Activated naive CD8-positive, alpha-beta T cell treated with anti-CD3 and anti-CD28 coated beads, Interleukin-2, amount 50 U/mL, for 24 hours (primary cell): ENCODE measurements at regions not wholly inside any gene's neighbourhood (a gene's known extent, or its start where the extent isn't known, plus 50 kb on each side); places are given as distances from the start of the nearest gene placed in this dataset.
A peak's percentile ranks its signal among the peaks of the same experiment; 100 is the strongest.
"Not testable (repeated sequence)": the region's sequence is repeated elsewhere in the genome, so short reads cannot be mapped to it uniquely, and the experiment has no call there.

Experiments used
- ATAC-seq: fragments of 150-1000 bp; cut with Tn5 transposase; one replicate; pipeline ENCODE4 v1.10.0; 2021
- DNase-seq: peaks from one replicate; pipeline ENCODE4 v3.0.0; 2021
- H3K27ac Mint-ChIP-seq: one replicate; pipeline ENCODE4 v1.8.0; 2021; ENCODE audit warnings: mild to moderate bottlenecking, mixed read lengths
- H3K27me3 Mint-ChIP-seq: one replicate; pipeline ENCODE4 v1.8.0; 2021; ENCODE audit warnings: mixed read lengths
- H3K36me3 Mint-ChIP-seq: one replicate; pipeline ENCODE4 v1.8.0; 2021; ENCODE audit warnings: low read depth, mixed read lengths
- H3K4me1 Mint-ChIP-seq: one replicate; pipeline ENCODE4 v1.8.0; 2021; ENCODE audit warnings: mixed read lengths
- H3K4me3 Mint-ChIP-seq: one replicate; pipeline ENCODE4 v1.8.0; 2021; ENCODE audit warnings: mild to moderate bottlenecking, moderate library complexity, mixed read lengths
- H3K9me3 Mint-ChIP-seq: one replicate; pipeline ENCODE4 v1.8.0; 2021; ENCODE audit warnings: mixed read lengths

DNA sequence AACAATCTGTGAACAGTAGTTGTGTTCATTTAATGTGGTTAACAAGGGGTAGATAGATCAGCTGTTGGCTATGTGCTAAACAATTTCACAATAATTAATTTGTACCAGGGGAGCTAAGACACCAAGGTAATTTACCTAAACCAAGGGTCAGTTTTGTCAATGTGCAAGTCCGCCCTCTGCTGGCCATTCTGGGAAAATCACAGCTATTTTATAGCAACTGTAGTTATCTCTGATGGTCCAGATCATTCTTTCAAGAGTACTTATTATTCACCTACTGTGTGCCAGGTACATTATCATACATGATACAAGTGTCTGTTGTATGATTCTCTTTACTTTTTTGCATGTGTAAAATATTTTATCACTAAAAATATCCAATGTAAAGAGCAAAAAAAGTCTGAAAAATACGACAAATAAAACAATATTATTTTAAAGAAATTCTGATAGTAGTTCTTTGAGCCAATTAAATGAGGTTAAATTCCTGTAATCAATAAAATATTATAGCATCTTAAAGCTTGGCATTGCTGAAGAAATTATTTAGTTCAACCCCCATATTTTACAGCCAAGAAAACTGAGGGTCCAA lies 312.3 kb upstream of the FAM78B start:
- Mint-ChIP-seq H3K36me3 (no peaks in the 10 kb centered on the region), H3K9me3 (no peaks in the 10 kb centered on the region), H3K4me1 (no peaks in the 10 kb centered on the region), H3K4me3 (no peak overlapping the region), H3K27ac (no peak overlapping the region), H3K27me3 (no peaks in the 10 kb centered on the region)
- peak; percentile 63 for DNase-seq
- no peak for ATAC-seq

DNA sequence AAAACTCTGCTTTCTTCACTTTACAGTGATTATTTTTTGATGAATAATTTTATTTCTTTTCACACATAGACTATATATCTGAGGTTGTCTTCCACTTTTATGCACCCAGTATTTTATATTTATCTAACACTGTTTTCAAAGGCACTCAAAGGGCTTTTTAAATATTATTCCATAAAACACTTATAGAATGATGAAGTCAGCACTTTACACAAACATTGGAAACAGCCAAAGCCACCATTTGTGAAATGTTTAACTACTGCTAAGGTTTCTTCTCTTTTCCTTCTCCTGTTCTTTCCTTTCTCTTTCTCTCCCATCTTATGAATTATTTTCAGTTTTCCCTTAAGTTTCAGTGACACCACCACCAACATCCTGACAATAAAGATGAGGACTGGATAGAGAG lies 317.7 kb upstream of the FAM78B start:
- H3K4me3 Mint-ChIP-seq = no peak overlapping the region
- no peak overlapping the region for H3K27ac Mint-ChIP-seq
- ATAC-seq = no peak

DNA sequence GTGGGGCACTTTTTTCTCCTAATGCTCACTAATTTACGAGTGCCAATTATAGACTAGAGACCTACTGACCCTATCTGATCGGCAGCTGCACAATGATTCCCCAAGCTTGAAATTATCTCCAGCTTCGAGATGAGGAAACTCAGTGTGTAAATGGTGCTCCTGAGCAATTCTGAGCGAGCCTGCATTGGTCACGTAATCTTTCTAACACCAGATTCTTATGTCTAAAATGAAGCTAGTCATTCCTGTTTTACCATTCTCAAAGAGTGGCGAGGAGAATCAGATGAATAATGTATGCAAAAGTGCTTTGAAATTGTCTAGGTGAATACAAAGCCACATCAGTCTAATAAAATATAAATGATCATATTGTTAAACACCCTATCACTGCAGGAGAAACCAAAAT lies 318.1 kb upstream of the FAM78B start:
- Mint-ChIP-seq H3K4me1 (peaks cover 6% of the 10 kb centered on the region), H3K9me3 (no peaks in the 10 kb centered on the region), H3K27ac (no peak overlapping the region), H3K27me3 (no peaks in the 10 kb centered on the region), H3K36me3 (no peaks in the 10 kb centered on the region), H3K4me3 (no peak overlapping the region)
- no peak for DNase-seq
- no peak for ATAC-seq

More for the DNA sequence above, 317.7 kb upstream of the FAM78B start:
- H3K36me3 Mint-ChIP-seq = no peaks in the 10 kb centered on the region
- no peaks in the 10 kb centered on the region for H3K27me3 Mint-ChIP-seq
- H3K9me3 Mint-ChIP-seq = no peaks in the 10 kb centered on the region
- peaks cover 6% of the 10 kb centered on the region for H3K4me1 Mint-ChIP-seq
- DNase-seq = no peak

DNA sequence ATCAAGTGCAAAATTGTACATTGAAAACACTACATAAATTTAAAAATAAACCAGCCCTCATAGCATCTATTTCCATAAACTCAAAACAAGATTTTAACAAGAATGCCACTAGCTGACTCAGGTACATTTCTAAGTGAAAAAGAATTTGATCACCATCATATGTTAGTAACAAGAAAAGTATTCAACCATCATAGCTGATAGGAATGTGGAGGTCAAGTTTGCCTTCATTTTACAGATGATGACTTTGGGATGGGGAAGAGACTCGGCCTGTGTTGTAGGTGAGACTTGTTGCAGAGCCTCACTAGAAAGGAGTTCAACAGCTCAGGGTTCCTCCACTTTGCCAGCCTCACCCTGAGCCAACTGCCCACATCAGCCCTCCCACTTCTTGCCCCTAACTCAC lies 318.8 kb upstream of the FAM78B start:
- DNase-seq (no peak), ATAC-seq (no peak)
- no peak overlapping the region for H3K27ac Mint-ChIP-seq
- H3K9me3 Mint-ChIP-seq = no peaks in the 10 kb centered on the region
- H3K27me3 Mint-ChIP-seq = no peaks in the 10 kb centered on the region
- H3K4me1 Mint-ChIP-seq = peaks cover 6% of the 10 kb centered on the region
- H3K36me3 Mint-ChIP-seq = no peaks in the 10 kb centered on the region
- no peak overlapping the region for H3K4me3 Mint-ChIP-seq

DNA sequence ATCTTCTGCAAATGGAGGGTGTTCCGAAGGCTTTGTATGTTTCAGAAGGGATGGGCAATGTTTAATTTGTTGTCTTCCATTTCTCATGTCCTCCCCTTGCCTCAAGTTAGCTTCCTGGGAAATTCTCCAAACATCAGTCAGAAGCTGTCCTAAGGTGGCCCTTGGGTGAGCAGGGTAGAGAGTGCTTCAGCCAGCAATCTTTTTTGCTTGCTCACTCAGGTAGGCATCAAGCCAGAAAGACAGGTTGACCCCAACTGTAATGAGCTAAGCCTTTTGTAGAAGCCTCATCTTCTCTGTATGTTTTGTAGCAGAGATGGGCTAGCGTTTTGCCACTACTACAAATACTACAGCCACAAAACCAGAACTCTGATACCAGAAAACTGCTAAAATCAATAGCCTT lies 321.5 kb upstream of the FAM78B start:
- Mint-ChIP-seq H3K9me3 (no peaks in the 10 kb centered on the region), H3K27me3 (peaks cover 3% of the 10 kb centered on the region), H3K4me3 (no peak overlapping the region), H3K27ac (no peak overlapping the region), H3K4me1 (peaks cover 6% of the 10 kb centered on the region), H3K36me3 (no peaks in the 10 kb centered on the region)
- DNase-seq = no peak
- no peak for ATAC-seq

DNA sequence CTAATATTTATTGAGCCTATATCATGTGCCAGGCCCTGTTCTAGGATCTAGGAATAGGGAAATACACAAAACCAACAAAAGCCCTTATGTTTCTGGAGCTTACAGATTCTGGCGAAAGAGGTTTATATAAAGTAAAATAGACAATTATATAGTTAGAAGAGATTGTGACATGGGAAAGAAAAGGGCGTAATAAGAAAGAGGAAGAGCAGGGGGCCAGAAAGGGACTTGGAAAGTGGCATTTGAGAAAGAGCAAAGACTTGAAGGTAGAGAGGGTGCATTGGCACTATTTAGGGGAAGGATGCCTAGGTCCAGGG lies 322.5 kb upstream of the FAM78B start:
- H3K9me3 Mint-ChIP-seq = no peaks in the 10 kb centered on the region
- no peak overlapping the region for H3K27ac Mint-ChIP-seq
- no peak for ATAC-seq
- H3K4me1 Mint-ChIP-seq = peaks cover 6% of the 10 kb centered on the region
- DNase-seq = no peak
- peaks cover 3% of the 10 kb centered on the region for H3K27me3 Mint-ChIP-seq
- H3K4me3 Mint-ChIP-seq = no peak overlapping the region
- H3K36me3 Mint-ChIP-seq = no peaks in the 10 kb centered on the region

DNA sequence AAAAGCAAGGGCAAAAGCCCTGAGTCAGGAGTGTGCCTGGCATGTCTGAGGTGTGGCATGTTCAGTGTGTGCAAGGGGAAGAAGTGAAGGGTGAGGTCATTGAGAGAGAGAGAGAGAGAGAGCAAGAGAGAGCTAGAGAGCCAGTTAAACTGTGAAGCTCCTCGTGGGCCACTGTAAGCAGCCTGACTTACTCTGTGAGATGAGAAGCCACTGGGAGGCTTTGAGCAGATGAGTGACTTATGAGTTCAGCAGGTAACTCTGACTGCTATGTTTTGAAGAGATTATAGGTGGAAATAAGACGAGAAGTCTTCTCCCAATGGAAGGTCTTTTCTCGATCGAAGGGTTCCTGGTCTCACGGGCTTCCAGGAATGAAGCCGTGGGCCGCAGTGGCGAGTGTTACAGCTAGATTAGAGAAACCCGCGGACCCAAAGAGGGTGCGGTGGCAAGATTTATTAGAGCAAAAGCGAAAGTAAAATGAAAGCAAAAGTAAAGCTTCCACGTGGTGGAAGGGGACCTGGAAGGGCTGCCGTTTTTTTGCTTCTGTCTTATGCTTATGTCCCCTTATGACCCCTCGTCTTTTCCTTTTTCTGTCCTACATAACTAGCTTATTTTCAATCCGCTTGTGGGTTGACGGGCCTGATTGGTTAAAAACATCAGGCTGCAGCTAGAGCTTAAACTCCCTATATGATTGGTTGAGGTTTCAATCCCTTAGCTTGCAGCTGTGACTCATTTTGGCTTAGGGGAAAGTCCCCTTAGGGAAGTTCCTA lies 323.1 kb upstream of the FAM78B start:
- H3K36me3 Mint-ChIP-seq = no peaks in the 10 kb centered on the region
- DNase-seq (peak; percentile 39), ATAC-seq (peak; percentile 76)
- peaks cover 6% of the 10 kb centered on the region for H3K4me1 Mint-ChIP-seq
- peaks cover 3% of the 10 kb centered on the region for H3K27me3 Mint-ChIP-seq
- no peak overlapping the region for H3K4me3 Mint-ChIP-seq
- no peaks in the 10 kb centered on the region for H3K9me3 Mint-ChIP-seq
- no peak overlapping the region for H3K27ac Mint-ChIP-seq

DNA sequence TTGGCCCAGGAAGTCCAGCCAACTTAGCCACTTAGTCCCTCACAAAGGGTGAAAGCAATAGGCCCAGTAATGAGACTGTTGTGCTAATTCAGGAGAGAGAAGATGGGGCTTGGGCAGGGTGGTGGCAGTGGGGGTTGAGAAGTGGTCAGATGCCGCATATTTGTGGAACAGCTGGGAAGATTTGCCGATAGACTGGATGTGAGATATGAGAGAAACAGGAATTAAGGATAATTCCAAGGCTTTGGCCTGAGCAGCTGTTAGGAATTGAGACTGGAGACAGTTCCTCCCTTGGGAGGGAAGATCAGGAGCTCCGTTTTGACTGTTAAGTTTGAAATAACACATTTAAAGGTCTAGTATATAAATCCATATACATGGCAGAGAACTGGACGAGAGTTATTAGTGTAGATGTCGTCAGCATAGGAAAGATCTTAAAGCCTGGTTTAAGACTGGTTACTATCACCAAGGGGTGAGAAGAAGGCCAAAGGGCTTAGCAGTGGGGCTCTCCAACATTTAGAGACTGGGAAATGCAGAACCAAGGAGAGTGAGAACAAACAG lies 323.7 kb upstream of the FAM78B start:
- H3K36me3 Mint-ChIP-seq = no peaks in the 10 kb centered on the region

DNA sequence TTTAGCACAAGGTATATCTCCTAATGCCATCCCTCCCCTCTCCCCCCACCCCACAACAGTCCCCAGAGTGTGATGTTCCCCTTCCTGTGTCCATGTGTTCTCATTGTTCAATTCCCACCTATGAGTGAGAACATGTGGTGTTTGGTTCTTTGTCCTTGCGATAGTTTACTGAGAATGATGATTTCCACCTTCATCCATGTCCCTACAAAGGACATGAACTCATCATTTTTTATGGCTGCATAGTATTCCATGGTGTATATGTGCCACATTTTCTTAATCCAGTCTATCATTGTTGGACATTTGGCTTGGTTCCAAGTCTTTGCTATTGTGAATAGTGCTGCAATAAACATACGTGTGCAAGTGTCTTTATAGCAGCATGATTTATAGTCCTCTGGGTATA lies 327.0 kb upstream of the FAM78B start:
- not testable (repeated sequence) for H3K4me1 Mint-ChIP-seq, H3K9me3 Mint-ChIP-seq, H3K4me3 Mint-ChIP-seq, H3K36me3 Mint-ChIP-seq, DNase-seq, H3K27ac Mint-ChIP-seq, ATAC-seq
- H3K27me3 Mint-ChIP-seq = peaks cover 12% of the 10 kb centered on the region

More for the DNA sequence above, 323.7 kb upstream of the FAM78B start:
- Mint-ChIP-seq H3K4me1 (peaks cover 6% of the 10 kb centered on the region), H3K27me3 (peaks cover 3% of the 10 kb centered on the region), H3K27ac (no peak overlapping the region), H3K4me3 (no peak overlapping the region), H3K9me3 (no peaks in the 10 kb centered on the region)
- DNase-seq (no peak), ATAC-seq (no peak)

DNA sequence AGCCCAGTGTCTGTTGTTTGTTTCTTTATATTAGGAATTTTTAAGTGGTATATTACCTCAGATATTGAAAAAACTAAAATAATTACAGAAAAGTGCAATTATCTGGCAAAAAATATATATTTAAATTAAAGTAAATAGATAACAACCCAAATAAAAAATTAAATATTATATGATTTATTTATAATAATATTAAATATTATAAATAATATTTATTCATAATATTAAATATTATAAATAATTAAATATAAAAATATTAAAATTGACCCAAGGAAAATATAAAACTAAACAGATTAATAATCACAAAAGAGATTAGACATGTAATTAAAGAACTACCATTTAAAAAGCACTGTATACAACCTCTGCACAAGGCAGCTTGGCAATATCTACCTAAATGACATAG lies 331.9 kb upstream of the POGK start:
- Mint-ChIP-seq H3K27me3 (peaks cover 3% of the 10 kb centered on the region), H3K36me3 (no peaks in the 10 kb centered on the region), H3K4me3 (no peak overlapping the region), H3K27ac (no peak overlapping the region), H3K9me3 (no peaks in the 10 kb centered on the region), H3K4me1 (no peaks in the 10 kb centered on the region)
- ATAC-seq = no peak
- DNase-seq = no peak

DNA sequence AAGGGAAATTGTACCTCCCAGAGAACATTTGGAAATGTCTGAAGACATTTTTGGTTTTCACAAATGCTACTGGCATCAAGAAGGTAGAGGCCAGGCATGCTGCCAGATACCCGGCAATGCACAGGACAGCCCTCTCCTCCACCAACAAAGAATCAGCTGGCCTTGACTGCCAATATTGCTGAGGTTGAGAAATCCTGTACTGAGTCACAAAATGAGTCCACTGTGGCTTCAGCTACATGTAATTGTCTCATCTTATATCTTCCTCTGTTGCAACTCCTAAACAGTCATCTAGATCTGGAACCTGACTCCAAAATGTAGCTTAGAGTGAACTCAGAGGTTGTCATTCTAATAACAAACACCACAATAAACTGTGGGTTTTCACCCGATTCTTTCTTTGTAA lies 327.5 kb upstream of the POGK start:
- H3K4me1 Mint-ChIP-seq = no peaks in the 10 kb centered on the region

DNA sequence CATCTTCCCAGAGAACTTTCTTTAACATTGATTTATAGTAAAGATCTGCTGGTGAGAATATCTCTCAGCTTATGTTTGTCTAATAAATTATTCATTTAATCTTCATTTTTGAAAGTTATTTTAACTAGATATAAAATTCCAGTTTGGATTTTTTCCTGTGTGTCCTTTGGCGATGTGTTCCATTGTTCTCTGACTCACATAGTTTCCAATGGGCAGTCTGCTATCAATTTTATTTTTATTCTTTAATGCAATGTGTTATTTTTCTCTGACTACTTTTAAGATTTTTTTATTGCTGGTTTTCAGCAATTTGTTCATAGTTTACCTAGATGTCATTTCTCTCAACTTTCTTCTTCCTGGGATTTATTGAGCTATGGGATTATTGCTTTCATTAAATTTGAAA lies 325.2 kb upstream of the POGK start:
- ATAC-seq (no peak), DNase-seq (no peak)
- no peaks in the 10 kb centered on the region for H3K4me1 Mint-ChIP-seq
- no peaks in the 10 kb centered on the region for H3K36me3 Mint-ChIP-seq
- H3K27me3 Mint-ChIP-seq = peaks cover 6% of the 10 kb centered on the region
- H3K9me3 Mint-ChIP-seq = no peaks in the 10 kb centered on the region
- no peak overlapping the region for H3K4me3 Mint-ChIP-seq
- H3K27ac Mint-ChIP-seq = no peak overlapping the region

More for the DNA sequence above, 327.5 kb upstream of the POGK start:
- no peaks in the 10 kb centered on the region for H3K9me3 Mint-ChIP-seq
- H3K27ac Mint-ChIP-seq = no peak overlapping the region
- peaks cover 6% of the 10 kb centered on the region for H3K27me3 Mint-ChIP-seq
- ATAC-seq (no peak), DNase-seq (no peak)
- H3K36me3 Mint-ChIP-seq = no peaks in the 10 kb centered on the region
- H3K4me3 Mint-ChIP-seq = no peak overlapping the region

DNA sequence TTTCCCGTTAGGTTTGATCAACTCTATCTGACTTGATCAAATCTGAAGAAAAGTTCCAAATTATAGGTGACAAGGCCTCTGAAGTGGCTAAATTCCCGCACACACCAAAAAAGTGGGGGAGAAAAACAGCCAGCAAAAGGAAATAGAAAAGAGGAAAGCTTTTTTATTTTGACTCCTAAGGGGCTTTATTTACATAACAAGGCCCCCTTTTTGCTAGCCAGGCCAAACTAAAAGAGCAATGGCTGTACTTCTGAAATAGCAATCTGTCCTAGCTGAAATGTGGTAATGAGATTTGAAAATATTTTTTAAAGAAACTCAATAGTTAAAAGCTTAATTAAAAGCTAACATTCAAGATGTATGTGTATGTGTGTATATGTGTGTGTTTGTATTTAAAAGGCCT lies 311.5 kb upstream of the POGK start:
- DNase-seq (no peak), ATAC-seq (no peak)
- Mint-ChIP-seq H3K27me3 (peaks cover 10% of the 10 kb centered on the region), H3K4me3 (no peak overlapping the region), H3K4me1 (no peaks in the 10 kb centered on the region), H3K9me3 (peaks cover 3% of the 10 kb centered on the region), H3K36me3 (no peaks in the 10 kb centered on the region), H3K27ac (no peak overlapping the region)

DNA sequence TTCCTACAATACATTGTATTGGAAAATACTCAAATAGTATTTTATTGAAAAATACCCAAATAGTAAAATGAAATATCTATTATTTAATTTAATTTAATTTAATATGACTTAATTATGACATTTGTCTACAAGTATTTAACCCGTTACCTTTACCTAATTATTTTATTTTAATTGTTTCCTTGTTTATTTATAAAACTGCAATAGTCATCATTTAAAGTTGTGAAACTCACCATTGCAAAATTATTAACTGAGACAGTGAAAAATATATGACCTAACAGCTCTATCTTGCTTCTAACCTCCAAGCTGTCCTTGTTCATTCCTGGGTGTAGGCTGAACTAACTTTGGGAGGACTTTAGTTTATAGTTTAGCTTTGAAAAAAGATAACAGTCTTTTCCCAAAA lies 300.6 kb upstream of the POGK start:
- H3K9me3 Mint-ChIP-seq = no peaks in the 10 kb centered on the region
- ATAC-seq = no peak
- H3K36me3 Mint-ChIP-seq = no peaks in the 10 kb centered on the region
- H3K27me3 Mint-ChIP-seq = peaks cover 4% of the 10 kb centered on the region
- H3K4me3 Mint-ChIP-seq = no peak overlapping the region
- no peak overlapping the region for H3K27ac Mint-ChIP-seq
- no peak for DNase-seq
- H3K4me1 Mint-ChIP-seq = no peaks in the 10 kb centered on the region

DNA sequence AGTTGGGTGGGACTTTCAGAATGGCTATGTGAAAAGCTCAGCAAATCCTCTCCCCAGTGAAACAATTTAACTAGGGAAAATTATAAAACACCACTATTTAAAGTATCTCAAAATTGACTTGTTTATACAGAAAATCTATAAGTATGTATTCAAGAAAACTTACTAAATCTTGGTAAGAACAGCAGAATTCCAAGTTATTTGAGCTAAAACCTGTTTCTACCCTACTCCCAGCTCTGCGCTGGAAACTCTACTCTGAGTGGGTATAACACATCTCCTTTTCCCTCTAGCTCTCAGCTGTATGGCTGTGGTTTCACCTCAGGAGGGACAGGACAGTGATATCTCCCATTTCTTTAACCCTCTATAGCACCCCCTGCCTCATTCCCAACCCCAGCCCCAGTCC lies 295.2 kb upstream of the POGK start:
- no peak for ATAC-seq
- H3K27ac Mint-ChIP-seq = no peak overlapping the region
- H3K9me3 Mint-ChIP-seq = peaks cover 5% of the 10 kb centered on the region
- no peak overlapping the region for H3K4me3 Mint-ChIP-seq
- H3K4me1 Mint-ChIP-seq = no peaks in the 10 kb centered on the region
- H3K27me3 Mint-ChIP-seq = no peaks in the 10 kb centered on the region
- DNase-seq = no peak
- H3K36me3 Mint-ChIP-seq = peaks cover 1% of the 10 kb centered on the region
